ENCODE measurements at regions not wholly inside any gene's neighbourhood (a gene's known extent, or its start where the extent isn't known, plus 50 kb on each side); places are given as distances from the start of the nearest gene placed in this dataset.
"Not testable (repeated sequence)": the region's sequence is repeated elsewhere in the genome, so short reads cannot be mapped to it uniquely, and the experiment has no call there.

DNA sequence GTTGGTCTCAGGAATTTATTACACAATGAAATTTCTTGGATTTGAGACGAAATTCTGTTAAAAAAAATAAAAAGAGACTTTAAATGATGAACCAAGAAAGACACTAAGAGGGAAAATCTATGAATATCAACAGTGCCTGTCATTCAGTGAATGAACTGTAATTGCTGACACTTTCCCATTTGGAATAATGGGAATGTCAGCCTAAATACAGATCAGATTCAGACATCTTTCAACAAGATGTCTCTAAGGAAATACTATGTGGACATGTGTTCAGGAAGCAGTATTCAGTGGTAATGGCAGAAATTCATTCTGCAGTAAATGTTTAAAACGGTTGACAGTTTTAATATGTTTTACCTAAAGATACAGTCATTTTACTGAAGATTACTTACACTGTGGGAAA is 433.7 kb upstream of the FAM174A start:
- TF ChIP-seq POLR2A (IDR thresholded peaks at IDR 0.05), result not testable (repeated sequence)
- TF ChIP-seq, protein P1, sequence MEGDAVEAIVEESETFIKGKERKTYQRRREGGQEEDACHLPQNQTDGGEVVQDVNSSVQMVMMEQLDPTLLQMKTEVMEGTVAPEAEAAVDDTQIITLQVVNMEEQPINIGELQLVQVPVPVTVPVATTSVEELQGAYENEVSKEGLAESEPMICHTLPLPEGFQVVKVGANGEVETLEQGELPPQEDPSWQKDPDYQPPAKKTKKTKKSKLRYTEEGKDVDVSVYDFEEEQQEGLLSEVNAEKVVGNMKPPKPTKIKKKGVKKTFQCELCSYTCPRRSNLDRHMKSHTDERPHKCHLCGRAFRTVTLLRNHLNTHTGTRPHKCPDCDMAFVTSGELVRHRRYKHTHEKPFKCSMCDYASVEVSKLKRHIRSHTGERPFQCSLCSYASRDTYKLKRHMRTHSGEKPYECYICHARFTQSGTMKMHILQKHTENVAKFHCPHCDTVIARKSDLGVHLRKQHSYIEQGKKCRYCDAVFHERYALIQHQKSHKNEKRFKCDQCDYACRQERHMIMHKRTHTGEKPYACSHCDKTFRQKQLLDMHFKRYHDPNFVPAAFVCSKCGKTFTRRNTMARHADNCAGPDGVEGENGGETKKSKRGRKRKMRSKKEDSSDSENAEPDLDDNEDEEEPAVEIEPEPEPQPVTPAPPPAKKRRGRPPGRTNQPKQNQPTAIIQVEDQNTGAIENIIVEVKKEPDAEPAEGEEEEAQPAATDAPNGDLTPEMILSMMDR (IDR thresholded peaks at IDR 0.05), result not testable (repeated sequence)

All from esophagus squamous epithelium (tissue), 4 donors.